HG02571 (cell line): ENCODE measurements at regions not wholly inside any gene's neighbourhood (a gene's known extent, or its start where the extent isn't known, plus 50 kb on each side); places are given as distances from the start of the nearest gene placed in this dataset.
"Not testable (repeated sequence)": the region's sequence is repeated elsewhere in the genome, so short reads cannot be mapped to it uniquely, and the experiment has no call there.

Experiments used
- ATAC-seq: cut with Tn5 transposase; IDR thresholded peaks from one replicate; pipeline ENCODE4 v1.9.1; 2021; ENCODE audit warnings: mild to moderate bottlenecking, moderate library complexity; ENCODE audit not compliant: unreplicated experiment

DNA sequence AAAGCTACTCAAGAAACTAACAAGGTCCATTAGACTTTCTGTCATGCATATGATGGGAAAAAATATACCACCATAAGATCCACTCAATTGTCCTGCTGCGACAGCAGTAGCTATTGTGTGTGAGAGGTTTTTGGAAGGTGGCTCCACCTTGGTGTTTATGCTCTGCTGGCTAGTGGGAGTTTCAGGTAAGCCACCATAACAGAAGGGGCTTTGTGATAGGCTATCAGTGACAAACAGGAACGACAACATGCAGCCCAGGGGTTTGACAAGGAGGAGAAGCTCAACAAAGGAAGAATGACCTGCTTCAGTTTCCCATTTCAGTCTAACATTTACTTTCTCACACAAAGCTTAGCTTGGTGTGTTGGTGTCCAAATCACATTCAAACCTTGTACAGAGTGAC lies 182.6 kb downstream of the ATOH1 start:
- no peak for ATAC-seq

GRCh38 chr4:94014484-94015136 lies 186.1 kb downstream of the ATOH1 start:
- ATAC-seq = no peak

- no peak for ATAC-seq
These were observed 187.4 kb downstream of the ATOH1 start for GRCh38 chr4:94015956-94016355.

DNA sequence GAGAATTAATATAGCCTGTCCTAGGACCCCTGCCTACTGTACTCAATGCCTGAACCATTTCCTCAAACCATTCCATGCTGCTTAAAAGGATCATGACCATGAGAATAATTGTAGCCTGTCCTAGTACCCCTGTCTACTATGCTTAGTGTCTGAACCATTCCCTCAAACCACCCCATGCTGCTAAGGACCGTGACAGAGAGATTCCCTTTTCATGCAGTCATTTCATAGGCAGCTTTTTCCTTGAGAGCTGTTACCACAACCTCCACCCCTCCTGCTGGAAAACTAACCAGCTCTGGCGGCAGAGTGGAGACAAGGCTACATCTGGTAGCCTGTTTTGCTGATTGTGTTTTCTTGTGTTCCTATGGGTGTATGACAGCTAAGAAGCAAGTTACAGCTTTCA lies 174.9 kb upstream of the SMARCAD1 start:
- ATAC-seq = no peak

DNA sequence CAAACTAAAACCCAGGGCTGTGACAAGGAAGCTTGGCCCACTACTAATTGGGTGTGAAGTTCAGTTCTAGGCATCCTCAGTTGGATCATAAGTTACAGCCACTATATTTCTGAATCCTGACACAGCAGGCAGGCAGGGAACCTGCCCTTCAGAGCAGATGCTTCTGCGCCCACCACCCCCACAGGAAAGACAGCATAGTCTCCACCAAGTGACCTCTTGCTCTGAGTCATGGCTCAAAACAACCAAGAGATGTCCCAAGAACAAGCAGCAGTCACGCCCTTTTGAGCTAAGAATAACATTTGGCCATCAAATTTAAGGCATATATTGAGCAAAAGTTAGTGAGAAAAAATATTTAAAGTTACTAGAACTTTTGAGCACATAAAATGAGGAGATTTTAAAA lies 170.7 kb upstream of the SMARCAD1 start:
- no peak for ATAC-seq

DNA sequence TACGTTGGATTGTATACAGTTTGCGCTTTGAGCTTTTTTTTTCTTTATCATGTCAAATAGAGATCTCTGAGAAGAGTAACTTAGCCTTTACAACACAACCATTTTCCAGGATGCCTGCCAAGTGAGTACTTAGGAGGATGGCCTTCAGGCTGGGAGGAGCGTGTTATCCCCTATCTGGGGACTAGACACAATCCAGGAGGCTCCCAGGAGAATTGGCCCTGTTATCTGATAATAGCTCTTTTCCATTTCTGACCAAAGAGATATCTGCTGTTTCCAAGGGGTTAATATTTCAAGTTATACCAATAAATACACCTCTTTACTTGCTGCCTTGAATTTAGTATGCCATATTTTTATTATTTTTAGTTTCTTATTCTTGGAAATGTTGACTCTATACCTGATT lies 169.5 kb upstream of the SMARCAD1 start:
- no peak for ATAC-seq

DNA sequence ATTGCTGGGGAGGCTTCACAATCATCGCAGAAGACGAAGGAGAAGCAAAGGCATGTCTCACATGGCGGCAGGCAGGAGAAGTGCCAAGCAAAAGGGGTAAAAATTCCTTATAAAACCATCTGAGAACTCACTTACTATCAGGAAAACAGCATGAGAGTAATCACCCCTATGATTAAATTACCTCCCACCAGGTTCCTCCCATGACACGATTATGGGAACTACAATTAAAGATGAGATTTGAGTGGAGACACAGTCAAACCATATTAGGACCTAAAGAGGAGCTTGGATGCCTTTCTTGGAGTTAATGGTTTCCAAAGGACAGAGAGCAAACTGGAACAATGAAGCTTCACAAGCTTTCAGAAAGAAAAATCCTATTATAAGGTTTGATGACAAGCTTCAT lies 168.4 kb upstream of the SMARCAD1 start:
- ATAC-seq = no peak

GRCh38 chr4:94044471-94044870 lies 163.2 kb upstream of the SMARCAD1 start:
- ATAC-seq = not testable (repeated sequence)

GRCh38 chr4:94063084-94063483 lies 144.6 kb upstream of the SMARCAD1 start:
- no peak for ATAC-seq

GRCh38 chr4:94068753-94069719 lies 138.6 kb upstream of the SMARCAD1 start:
- no peak for ATAC-seq

- no peak for ATAC-seq
These were observed 131.2 kb upstream of the SMARCAD1 start for GRCh38 chr4:94076498-94076897.

GRCh38 chr4:94084155-94084554 lies 123.5 kb upstream of the SMARCAD1 start:
- no peak for ATAC-seq

DNA sequence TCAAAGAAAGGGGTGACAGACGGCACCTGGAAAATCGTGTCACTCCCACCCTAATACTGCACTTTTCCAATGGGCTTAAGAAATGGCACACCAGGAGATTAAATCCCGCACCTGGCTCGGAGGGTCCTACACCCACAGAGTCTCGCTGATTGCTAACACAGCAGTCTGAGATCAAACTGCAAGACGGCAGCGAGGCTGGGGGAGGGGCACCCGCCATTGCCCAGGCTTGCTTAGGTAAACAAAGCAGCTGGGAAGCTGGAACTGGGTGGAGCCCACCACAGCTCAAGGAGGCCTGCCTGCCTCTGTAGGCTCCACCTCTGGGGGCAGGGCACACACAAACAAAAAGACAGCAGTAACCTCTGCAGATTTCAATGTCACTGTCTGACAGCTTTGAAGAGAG lies 108.5 kb upstream of the SMARCAD1 start:
- not testable (repeated sequence) for ATAC-seq

DNA sequence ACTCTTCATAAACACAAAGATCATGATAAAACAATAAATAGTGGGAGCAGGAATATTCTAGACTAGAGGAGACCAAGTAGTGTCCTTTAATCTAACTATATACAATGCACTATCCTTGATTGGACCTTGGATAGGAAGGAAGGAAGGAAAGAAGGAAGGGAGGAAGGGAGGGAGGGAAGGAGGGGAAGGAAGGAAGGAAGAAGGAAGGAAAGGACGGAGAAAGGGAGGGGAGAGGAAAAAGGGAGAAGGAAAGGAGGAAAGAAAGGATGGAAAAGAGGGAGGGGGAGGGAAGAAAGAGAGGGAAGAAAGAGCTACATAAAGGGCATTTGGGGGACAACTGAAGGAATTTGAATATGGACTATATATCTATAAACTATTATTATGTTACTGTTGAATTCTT lies 95.0 kb upstream of the SMARCAD1 start:
- ATAC-seq = no peak

DNA sequence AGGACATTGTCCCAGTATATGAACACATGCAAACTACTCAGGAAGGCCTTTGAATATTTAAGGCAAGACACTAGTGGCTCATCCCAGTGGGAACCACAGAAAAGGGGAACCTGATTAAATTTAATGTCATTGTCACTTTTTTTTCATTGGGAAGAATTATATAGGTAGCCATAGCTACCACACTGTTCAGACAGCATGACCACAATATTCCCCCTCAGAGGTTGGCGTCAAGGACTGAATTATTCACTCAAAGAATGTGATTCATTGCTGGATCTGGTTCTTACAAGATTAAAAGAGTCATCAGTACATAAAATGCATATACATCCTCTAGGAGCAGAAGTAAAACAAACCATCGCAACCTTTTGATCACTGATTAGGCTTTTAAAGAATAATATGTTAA lies 92.0 kb upstream of the SMARCAD1 start:
- no peak for ATAC-seq

DNA sequence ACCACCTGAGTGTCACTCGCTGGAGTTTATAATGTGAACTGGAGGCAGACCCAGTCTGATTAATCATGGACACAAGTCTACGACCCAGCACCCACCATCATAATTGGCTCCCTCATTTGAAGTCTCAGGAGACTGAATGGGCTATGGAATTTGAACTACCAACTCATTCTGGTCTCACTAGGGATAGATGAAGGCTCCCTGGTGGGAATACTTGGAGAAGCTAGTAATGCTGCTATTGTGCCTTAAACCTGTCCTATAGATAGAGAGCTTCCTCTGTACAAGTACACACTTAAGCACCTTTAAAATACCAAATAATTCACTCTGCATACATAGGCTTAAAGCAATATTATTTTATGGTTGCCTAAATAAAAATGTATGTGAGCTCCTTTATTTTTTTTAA lies 90.8 kb upstream of the SMARCAD1 start:
- ATAC-seq = no peak

DNA sequence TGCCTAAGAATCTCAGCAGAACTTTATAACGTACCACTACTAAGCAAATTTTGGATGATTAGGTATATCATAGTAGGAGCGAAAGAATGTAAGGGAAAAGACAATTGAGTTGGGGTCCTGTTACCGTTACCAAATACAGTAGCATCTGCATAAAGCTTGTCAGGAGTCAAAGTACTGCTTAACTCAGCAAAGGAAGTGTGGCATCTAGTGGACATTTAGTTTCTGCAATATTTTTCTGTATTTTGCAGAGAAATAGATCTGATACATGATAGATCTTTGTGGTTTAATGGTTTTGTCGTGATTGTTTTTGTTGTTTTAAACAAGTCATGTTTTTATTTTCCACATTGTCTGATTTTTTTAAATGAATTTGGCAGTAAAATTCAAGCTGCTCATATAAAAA lies 81.0 kb upstream of the SMARCAD1 start:
- no peak for ATAC-seq

- ATAC-seq = no peak
These were observed 79.8 kb upstream of the SMARCAD1 start for GRCh38 chr4:94127707-94128328.

GRCh38 chr4:94131212-94131611 lies 76.5 kb upstream of the SMARCAD1 start:
- ATAC-seq = no peak

GRCh38 chr4:94135701-94136100 lies 72.0 kb upstream of the SMARCAD1 start:
- ATAC-seq = no peak

DNA sequence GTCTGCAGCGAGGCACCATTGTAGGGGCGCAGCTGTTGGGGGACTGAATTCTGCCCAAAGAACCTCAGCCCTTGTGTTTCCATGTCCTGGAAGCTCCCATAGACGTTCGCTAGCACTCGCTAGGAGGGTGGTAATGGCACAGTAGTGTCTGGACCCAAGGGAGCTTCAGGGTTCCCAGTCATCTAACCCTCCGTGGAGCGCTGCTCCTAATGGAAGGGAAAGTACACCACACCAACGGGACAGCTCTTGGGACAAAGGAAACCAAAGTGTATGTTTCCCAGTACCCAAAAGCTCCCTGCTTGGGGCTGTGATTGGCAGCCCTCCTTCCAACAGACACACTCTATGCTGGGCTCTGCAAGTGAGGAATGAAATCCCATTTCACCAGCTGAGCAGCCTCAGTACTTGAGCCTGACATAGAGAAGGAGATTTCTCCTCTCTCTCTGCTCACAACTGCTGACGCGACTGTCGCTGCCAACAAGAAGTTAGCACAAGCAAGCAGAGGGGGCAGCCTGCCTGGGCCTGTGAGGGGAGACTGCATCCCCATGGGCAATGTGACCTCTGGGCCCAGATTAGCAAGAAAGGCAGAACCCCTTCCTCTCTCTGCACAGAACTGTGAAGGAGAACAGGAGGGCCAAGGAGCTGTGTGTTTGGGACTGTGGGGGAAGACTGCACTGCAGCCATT lies 67.6 kb upstream of the SMARCAD1 start:
- no peak for ATAC-seq
